ENCODE measurements at regions not wholly inside any gene's neighbourhood (a gene's known extent, or its start where the extent isn't known, plus 50 kb on each side); places are given as distances from the start of the nearest gene placed in this dataset.
"Not testable (repeated sequence)": the region's sequence is repeated elsewhere in the genome, so short reads cannot be mapped to it uniquely, and the experiment has no call there.

DNA sequence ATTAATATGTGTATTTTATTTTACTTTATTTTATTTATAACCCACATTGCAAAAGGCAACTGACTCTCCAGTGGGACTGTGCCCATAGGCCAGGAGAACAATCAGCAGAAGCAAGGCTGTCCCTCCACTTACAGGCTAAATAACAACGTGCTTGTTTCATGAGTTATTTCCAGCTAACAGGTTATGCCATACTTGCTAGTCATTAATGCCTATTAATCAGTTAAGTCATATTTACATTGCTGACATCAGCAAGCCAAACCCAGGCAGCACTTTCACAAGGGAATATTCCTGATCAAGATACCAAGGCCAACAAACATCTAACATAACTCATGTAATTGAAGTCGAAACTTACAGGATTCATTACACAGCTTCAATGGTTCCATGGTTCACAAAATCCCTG is 92.1 kb downstream of the EN1 start:
- no peaks in the 10 kb centered on the region for H3K9me3 Mint-ChIP-seq
- no peaks in the 10 kb centered on the region for H3K4me1 Mint-ChIP-seq (ENCODE audit: low read depth)
- intact Hi-C loops (cut with micrococcal nuclease): no loop called here
- peaks cover 6% of the 10 kb centered on the region for H3K27me3 Mint-ChIP-seq
- H3K4me3 Mint-ChIP-seq: no peak overlapping the region
- no peaks in the 10 kb centered on the region for H3K36me3 Mint-ChIP-seq (ENCODE audit: low read depth)
- H3K27ac Mint-ChIP-seq: no peak overlapping the region

DNA sequence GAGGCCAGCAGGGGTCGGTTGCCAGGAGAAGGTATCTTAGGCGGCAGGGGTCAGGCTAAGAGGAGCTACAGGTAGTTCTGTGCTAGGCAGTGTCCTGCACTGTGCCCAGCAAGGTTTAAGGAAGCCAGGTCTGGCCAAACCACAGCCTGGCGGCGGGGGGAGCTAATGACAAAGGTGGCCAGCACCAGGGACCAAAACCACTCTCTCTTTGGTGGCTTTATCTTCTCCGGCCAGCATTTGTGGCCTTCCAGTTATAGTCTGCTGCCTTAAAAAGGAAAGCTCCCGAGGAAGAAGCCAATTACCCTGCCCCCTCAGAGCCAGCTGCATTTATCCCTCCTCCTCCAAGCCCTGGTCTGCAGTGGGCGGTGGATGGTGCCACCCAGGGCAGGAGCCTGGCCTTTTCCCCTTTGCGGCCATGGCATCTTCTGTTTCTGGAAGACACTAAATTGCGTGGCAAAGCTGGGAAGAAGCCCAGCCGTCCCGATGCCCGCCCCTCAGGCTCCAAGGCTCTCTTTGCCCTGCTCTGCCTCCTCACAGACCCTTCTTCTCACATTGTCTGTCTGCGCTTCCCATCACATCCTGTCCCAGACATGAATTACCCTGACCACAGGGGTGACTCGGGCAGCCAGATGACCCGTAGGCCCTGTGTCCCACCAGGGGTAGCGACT is 94.6 kb downstream of the EN1 start:
- Mint-ChIP-seq H3K4me3 (no peak overlapping the region), H3K36me3 (ENCODE audit: low read depth) (no peaks in the 10 kb centered on the region), H3K27ac (no peak overlapping the region), H3K27me3 (peaks cover 3% of the 10 kb centered on the region), H3K4me1 (ENCODE audit: low read depth) (no peaks in the 10 kb centered on the region), H3K9me3 (no peaks in the 10 kb centered on the region)
- intact Hi-C loops (cut with micrococcal nuclease): no loop called here

- Mint-ChIP-seq H3K4me1 (ENCODE audit: low read depth) (no peaks in the 10 kb centered on the region), H3K27ac (no peak overlapping the region), H3K4me3 (no peak overlapping the region), H3K36me3 (ENCODE audit: low read depth) (no peaks in the 10 kb centered on the region), H3K27me3 (no peaks in the 10 kb centered on the region), H3K9me3 (peaks cover 5% of the 10 kb centered on the region)
- intact Hi-C loops (cut with micrococcal nuclease): no loop called here
Measured at GRCh38 chr2:118750959-118751565, 96.4 kb downstream of the EN1 start.

DNA sequence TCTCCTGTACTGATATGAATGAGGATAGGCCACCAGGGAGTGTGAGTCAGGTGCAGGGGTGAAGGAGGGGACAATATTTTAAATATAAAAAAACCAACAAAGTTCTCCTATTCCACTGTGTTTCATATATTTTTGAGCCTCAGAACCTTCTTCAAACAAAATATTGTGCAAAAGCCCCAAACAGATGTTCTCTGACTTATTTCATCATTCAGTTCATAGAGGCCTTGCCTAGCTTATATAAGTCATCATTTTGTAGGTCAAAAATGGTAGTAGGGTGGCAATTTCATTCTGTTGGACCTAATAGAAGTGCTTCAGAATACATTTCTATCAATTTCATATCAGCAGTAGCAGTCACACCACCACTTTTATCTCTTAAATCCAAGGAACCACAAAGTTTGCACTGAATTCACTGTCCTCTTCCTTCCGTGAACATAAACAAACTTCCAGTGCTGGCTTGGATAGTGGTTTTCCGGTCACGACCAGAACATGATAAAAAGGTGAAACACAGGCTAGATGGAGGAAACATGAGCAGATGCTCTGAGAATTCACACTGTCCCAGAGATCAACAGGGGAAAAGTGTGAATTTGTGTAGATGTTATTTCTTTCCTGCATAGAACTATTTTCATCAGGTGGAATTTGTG is 99.1 kb downstream of the EN1 start:
- no peak overlapping the region for H3K27ac Mint-ChIP-seq
- no peaks in the 10 kb centered on the region for H3K36me3 Mint-ChIP-seq (ENCODE audit: low read depth)
- H3K27me3 Mint-ChIP-seq: no peaks in the 10 kb centered on the region
- peaks cover 31% of the 10 kb centered on the region for H3K9me3 Mint-ChIP-seq
- H3K4me3 Mint-ChIP-seq: no peak overlapping the region
- no peaks in the 10 kb centered on the region for H3K4me1 Mint-ChIP-seq (ENCODE audit: low read depth)
- intact Hi-C loops (cut with micrococcal nuclease): no loop called here

DNA sequence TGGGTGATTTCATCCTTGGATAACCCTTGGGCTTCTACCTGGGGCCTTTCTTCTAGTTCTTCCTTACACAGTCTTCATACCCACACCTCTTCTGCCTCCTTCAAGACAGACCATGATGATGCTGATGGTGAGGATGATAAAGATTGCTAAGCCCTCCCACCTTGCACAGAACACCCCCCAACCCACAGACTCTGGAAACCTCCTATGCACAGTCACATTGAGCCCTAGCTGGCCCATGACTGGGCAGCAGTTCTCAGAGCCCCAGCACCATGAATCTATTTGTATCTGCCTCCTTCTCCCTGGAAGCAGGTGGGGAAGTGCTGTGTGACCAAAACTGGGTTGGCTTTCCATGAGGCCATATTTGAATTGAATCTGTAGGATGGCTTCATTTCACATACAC is 99.8 kb downstream of the EN1 start:
- Mint-ChIP-seq H3K4me3 (no peak overlapping the region), H3K27ac (no peak overlapping the region), H3K27me3 (no peaks in the 10 kb centered on the region), H3K9me3 (peaks cover 31% of the 10 kb centered on the region), H3K4me1 (ENCODE audit: low read depth) (no peaks in the 10 kb centered on the region), H3K36me3 (ENCODE audit: low read depth) (no peaks in the 10 kb centered on the region)
- intact Hi-C loops (cut with micrococcal nuclease): no loop called here

GRCh38 chr2:118747066-118747465 is 100.4 kb downstream of the EN1 start:
- H3K27ac Mint-ChIP-seq: no peak overlapping the region
- H3K27me3 Mint-ChIP-seq: no peaks in the 10 kb centered on the region
- no peaks in the 10 kb centered on the region for H3K4me1 Mint-ChIP-seq (ENCODE audit: low read depth)
- H3K4me3 Mint-ChIP-seq: no peak overlapping the region
- intact Hi-C loops (cut with micrococcal nuclease): no loop called here
- no peaks in the 10 kb centered on the region for H3K36me3 Mint-ChIP-seq (ENCODE audit: low read depth)
- peaks cover 31% of the 10 kb centered on the region for H3K9me3 Mint-ChIP-seq

GRCh38 chr2:118744682-118745181 is 102.7 kb downstream of the EN1 start:
- H3K27ac Mint-ChIP-seq; intact Hi-C loops (cut with micrococcal nuclease); H3K4me3 Mint-ChIP-seq; H3K36me3 Mint-ChIP-seq (ENCODE audit: low read depth); H3K4me1 Mint-ChIP-seq (ENCODE audit: low read depth); H3K27me3 Mint-ChIP-seq: not testable (repeated sequence)
- H3K9me3 Mint-ChIP-seq: peaks cover 31% of the 10 kb centered on the region

GRCh38 chr2:118738524-118739308 is 108.7 kb downstream of the EN1 start:
- Mint-ChIP-seq H3K27ac (no peak overlapping the region), H3K9me3 (peaks cover 2% of the 10 kb centered on the region), H3K27me3 (peaks cover 1% of the 10 kb centered on the region), H3K4me1 (ENCODE audit: low read depth) (no peaks in the 10 kb centered on the region), H3K36me3 (ENCODE audit: low read depth) (no peaks in the 10 kb centered on the region), H3K4me3 (no peak overlapping the region)
- intact Hi-C loops (cut with micrococcal nuclease): no loop called here

DNA sequence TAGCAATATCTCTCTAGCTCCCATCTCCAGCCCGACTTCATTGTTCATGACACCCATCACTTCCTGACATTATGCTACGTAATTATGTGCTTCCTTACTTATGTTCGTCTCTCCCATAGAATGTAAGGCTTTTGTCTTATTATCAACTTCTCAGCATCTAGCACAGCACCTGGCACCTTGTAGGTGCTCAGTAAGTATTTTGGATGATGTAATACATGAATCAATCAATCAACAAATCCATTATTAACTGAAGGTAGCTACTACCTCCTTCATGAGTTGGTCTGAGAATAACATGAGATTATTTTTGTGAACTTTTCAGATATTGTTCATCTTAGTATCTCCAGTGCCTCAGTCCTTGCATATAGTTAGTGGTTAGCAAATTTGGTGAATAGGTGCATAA is 109.3 kb downstream of the EN1 start:
- Mint-ChIP-seq H3K9me3 (no peaks in the 10 kb centered on the region), H3K27ac (no peak overlapping the region), H3K4me1 (ENCODE audit: low read depth) (no peaks in the 10 kb centered on the region), H3K36me3 (ENCODE audit: low read depth) (no peaks in the 10 kb centered on the region), H3K27me3 (peaks cover 1% of the 10 kb centered on the region), H3K4me3 (no peak overlapping the region)
- intact Hi-C loops (cut with micrococcal nuclease): no loop called here

- no peaks in the 10 kb centered on the region for H3K9me3 Mint-ChIP-seq
- no peaks in the 10 kb centered on the region for H3K4me1 Mint-ChIP-seq (ENCODE audit: low read depth)
- intact Hi-C loops (cut with micrococcal nuclease): no loop called here
- H3K27me3 Mint-ChIP-seq: peaks cover 1% of the 10 kb centered on the region
- H3K4me3 Mint-ChIP-seq: no peak overlapping the region
- no peak overlapping the region for H3K27ac Mint-ChIP-seq
- H3K36me3 Mint-ChIP-seq (ENCODE audit: low read depth): no peaks in the 10 kb centered on the region
Measured at GRCh38 chr2:118737684-118738083, 109.8 kb downstream of the EN1 start.

DNA sequence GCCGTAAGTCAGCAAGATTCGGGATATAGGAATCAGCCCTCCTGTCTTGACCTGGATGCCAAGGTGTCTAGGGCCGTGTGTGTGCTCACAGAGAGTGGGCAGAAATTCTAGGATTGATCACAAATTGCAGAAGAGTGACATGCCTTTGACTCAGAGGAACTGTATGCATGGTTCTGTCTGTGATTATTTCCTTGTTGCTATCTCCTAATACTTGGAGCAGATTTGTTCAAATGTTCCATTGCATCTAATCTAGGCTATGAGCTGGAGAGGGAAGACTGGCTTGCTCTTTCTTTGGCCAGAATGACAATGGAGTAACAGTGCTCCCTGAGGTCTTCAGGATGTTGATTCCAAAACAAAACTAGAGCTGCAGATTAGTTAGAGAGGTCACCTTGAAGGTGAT is 115.0 kb downstream of the EN1 start:
- Mint-ChIP-seq H3K36me3 (ENCODE audit: low read depth) (no peaks in the 10 kb centered on the region), H3K9me3 (no peaks in the 10 kb centered on the region), H3K27ac (no peak overlapping the region), H3K4me3 (no peak overlapping the region), H3K4me1 (ENCODE audit: low read depth) (no peaks in the 10 kb centered on the region), H3K27me3 (peaks cover 1% of the 10 kb centered on the region)
- intact Hi-C loops (cut with micrococcal nuclease): no loop called here

DNA sequence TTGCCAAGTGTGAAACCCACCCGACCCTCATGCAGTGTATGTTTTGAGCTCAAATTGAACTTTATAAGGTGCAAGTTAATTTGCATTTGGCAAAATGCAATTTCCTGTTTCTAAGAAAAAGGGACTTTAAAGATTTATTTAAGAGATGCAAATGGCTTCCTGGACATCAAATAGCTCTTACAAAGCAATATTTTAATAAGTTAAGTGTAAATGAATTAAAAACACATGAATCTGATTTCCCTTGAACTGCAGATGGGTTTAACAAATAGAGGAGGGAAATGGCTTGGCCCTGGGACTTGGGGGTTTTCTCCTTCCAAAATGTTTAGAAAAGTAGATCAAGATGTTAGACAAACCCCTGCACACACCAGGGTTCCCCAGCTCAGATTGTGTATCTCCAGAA is 116.0 kb downstream of the EN1 start:
- Mint-ChIP-seq H3K27me3 (no peaks in the 10 kb centered on the region), H3K4me1 (ENCODE audit: low read depth) (no peaks in the 10 kb centered on the region), H3K4me3 (no peak overlapping the region), H3K9me3 (no peaks in the 10 kb centered on the region), H3K27ac (no peak overlapping the region), H3K36me3 (ENCODE audit: low read depth) (no peaks in the 10 kb centered on the region)
- intact Hi-C loops (cut with micrococcal nuclease): no loop called here

GRCh38 chr2:118730405-118730804 is 117.0 kb downstream of the EN1 start:
- Mint-ChIP-seq H3K36me3 (ENCODE audit: low read depth) (no peaks in the 10 kb centered on the region), H3K9me3 (no peaks in the 10 kb centered on the region), H3K4me3 (no peak overlapping the region), H3K27ac (no peak overlapping the region), H3K27me3 (no peaks in the 10 kb centered on the region), H3K4me1 (ENCODE audit: low read depth) (no peaks in the 10 kb centered on the region)
- intact Hi-C loops (cut with micrococcal nuclease): no loop called here

DNA sequence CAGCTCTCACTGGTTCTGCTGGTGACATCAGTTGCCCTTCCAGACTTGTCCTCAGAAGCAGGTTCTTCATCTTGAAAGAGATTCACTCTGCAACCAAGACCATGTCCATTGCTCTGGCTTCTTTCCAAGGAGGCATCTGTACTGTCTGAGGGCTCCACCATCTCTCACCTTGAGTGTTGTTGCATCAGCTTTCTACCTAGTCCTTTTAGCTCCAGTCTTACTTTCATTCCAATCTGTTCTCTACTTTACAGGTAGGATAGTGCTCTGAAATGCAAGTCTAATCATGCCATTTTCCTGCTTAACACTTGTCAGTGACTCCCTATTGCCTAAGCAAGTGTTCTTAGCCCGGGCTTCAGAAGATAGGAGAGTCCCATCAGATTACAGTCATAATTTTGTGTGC is 117.7 kb downstream of the EN1 start:
- H3K9me3 Mint-ChIP-seq: no peaks in the 10 kb centered on the region

More for the DNA sequence above, 117.7 kb downstream of the EN1 start:
- Mint-ChIP-seq H3K27ac (no peak overlapping the region), H3K36me3 (ENCODE audit: low read depth) (no peaks in the 10 kb centered on the region), H3K27me3 (no peaks in the 10 kb centered on the region), H3K4me3 (no peak overlapping the region), H3K4me1 (ENCODE audit: low read depth) (no peaks in the 10 kb centered on the region)
- intact Hi-C loops (cut with micrococcal nuclease): no loop called here
